Osteoblast (primary cell): ENCODE measurements at regions not wholly inside any gene's neighbourhood (a gene's known extent, or its start where the extent isn't known, plus 50 kb on each side); places are given as distances from the start of the nearest gene placed in this dataset.

Experiments used
- DNase-seq: peaks from one replicate; pipeline ENCODE4 v3.0.0; 2011; ENCODE audit warnings: low spot score, mixed read lengths; ENCODE audit not compliant: insufficient read length; ENCODE audit errors: missing footprints
- H2AFZ ChIP-seq: 2 replicates; pipeline ENCODE4 v1.6.0; 2011; ENCODE audit warnings: mild to moderate bottlenecking, low read length
- H3K27ac ChIP-seq: 2 replicates; pipeline ENCODE4 v1.5.1; 2011; ENCODE audit warnings: mild to moderate bottlenecking, low read depth, low read length, moderate library complexity
- H3K27me3 ChIP-seq: 2 replicates; pipeline ENCODE4 v1.6.0; 2012; ENCODE audit warnings: mild to moderate bottlenecking, control low read depth, inconsistent platforms, low read length, moderate library complexity; ENCODE audit not compliant: insufficient read depth
- H3K36me3 ChIP-seq: 2 replicates; pipeline ENCODE4 v1.5.1; 2011; ENCODE audit warnings: mild to moderate bottlenecking, low read length, control low read depth, moderate library complexity; ENCODE audit not compliant: insufficient read depth
- H3K4me1 ChIP-seq: 2 replicates; pipeline ENCODE4 v1.5.1; 2011; ENCODE audit warnings: mild to moderate bottlenecking, low read length, control low read depth, moderate library complexity; ENCODE audit not compliant: insufficient read depth
- H3K4me2 ChIP-seq: 2 replicates; pipeline ENCODE4 v1.6.0; 2011; ENCODE audit warnings: mild to moderate bottlenecking, low read length; ENCODE audit not compliant: insufficient read depth
- H3K4me3 ChIP-seq: fragments of 200-600 bp; sonication (generic); 3 replicates; pipeline ENCODE4 v1.5.1; 2012; ENCODE audit warnings: mild to moderate bottlenecking, low read length, inconsistent platforms; ENCODE audit not compliant: insufficient read depth
- H3K79me2 ChIP-seq: 2 replicates; pipeline ENCODE4 v1.6.0; 2012; ENCODE audit warnings: mild to moderate bottlenecking, low read length, control low read depth, inconsistent platforms; ENCODE audit not compliant: insufficient read depth
- H3K9me3 ChIP-seq: 2 replicates; pipeline ENCODE4 v1.5.1; 2011; ENCODE audit warnings: low read depth, low read length, control low read depth
- H4K20me1 ChIP-seq: 2 replicates; pipeline ENCODE4 v1.6.0; 2012; ENCODE audit warnings: mild to moderate bottlenecking, low read length, control low read depth; ENCODE audit not compliant: insufficient read depth
- TF ChIP-seq, protein P1 (sequence below): IDR thresholded peaks from 2 replicates; pipeline ENCODE4 v1.5.1; 2011; ENCODE audit warnings: mild to moderate bottlenecking, low read depth, low read length, moderate library complexity; ENCODE audit errors: extremely low read depth

DNA sequence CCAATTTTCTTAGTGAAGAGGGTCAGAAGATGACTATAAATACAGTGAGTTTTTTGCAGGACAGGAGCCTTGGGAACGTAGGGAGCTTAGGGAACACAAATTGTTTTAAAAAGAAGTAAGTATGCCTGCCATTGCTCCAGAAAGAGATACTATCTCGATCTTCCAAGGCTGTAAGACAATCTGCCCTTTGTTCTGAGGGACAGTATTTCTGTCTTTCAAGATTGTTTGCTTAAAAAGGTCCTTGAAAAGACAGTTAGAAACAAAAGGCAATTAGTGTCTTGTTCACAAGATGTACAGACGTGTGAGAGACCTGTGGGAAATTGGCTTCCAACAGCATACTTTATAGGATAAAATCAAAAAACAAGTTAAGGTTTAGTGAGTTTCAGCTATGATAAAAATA, 321.2 kb upstream of the FAR2 start:
- TF ChIP-seq, protein P1, sequence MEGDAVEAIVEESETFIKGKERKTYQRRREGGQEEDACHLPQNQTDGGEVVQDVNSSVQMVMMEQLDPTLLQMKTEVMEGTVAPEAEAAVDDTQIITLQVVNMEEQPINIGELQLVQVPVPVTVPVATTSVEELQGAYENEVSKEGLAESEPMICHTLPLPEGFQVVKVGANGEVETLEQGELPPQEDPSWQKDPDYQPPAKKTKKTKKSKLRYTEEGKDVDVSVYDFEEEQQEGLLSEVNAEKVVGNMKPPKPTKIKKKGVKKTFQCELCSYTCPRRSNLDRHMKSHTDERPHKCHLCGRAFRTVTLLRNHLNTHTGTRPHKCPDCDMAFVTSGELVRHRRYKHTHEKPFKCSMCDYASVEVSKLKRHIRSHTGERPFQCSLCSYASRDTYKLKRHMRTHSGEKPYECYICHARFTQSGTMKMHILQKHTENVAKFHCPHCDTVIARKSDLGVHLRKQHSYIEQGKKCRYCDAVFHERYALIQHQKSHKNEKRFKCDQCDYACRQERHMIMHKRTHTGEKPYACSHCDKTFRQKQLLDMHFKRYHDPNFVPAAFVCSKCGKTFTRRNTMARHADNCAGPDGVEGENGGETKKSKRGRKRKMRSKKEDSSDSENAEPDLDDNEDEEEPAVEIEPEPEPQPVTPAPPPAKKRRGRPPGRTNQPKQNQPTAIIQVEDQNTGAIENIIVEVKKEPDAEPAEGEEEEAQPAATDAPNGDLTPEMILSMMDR = no peak
- no peak overlapping the region for H2AFZ ChIP-seq
- no peak overlapping the region for H3K4me2 ChIP-seq
- H3K36me3 ChIP-seq = no peaks in the 10 kb centered on the region
- no peak overlapping the region for H3K27ac ChIP-seq
- no peak overlapping the region for H3K4me3 ChIP-seq
- no peak for DNase-seq
- H3K9me3 ChIP-seq = no peaks in the 10 kb centered on the region
- no peaks in the 10 kb centered on the region for H3K79me2 ChIP-seq
- H3K4me1 ChIP-seq = no peaks in the 10 kb centered on the region
- H4K20me1 ChIP-seq = no peaks in the 10 kb centered on the region
- H3K27me3 ChIP-seq = no peaks in the 10 kb centered on the region

DNA sequence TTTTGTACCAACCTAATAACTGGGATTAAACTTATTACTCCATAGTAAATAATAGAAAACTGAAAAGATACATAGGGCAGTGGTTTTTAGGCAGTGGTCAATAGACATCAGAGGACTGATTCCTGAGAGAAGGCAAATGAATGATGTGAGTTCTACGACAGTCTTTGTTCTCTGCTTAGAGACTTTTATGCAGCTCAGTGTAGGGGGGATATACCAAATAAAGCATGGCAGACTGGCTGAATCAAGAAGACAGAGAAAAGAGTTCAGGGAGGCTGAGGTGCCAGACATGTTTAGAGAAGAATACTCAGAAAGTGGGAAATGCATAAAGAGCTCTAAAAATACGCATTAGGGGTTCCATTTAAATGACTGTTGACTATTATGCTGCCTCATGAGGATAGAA, 320.8 kb upstream of the FAR2 start:
- no peak for DNase-seq
- TF ChIP-seq, protein P1 = no peak

DNA sequence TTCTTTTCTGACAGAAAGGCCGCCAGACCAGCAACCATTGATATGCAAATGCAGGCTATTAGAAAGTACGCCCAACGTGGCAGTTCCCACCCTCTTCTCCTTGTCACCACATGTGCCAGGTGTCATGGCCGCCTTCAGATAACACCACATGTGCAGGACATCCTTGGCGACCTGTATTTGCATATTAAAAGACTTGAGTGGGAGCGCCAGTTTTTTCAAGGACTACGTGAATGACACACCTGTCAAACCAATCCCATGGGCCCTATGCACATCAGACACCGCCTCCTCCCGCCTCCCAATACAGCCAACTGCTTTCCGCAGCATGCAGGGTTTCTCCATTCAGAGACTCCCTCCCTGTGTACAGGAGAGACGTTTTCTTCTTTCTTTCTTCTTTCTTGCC, 318.6 kb upstream of the FAR2 start:
- no peak overlapping the region for H2AFZ ChIP-seq
- H3K9me3 ChIP-seq = no peaks in the 10 kb centered on the region
- no peak overlapping the region for H3K27ac ChIP-seq
- no peaks in the 10 kb centered on the region for H3K36me3 ChIP-seq
- no peaks in the 10 kb centered on the region for H4K20me1 ChIP-seq
- DNase-seq = no peak
- H3K27me3 ChIP-seq = no peaks in the 10 kb centered on the region
- H3K4me1 ChIP-seq = no peaks in the 10 kb centered on the region
- no peak overlapping the region for H3K4me2 ChIP-seq
- TF ChIP-seq, protein P1 = no peak
- H3K4me3 ChIP-seq = no peak overlapping the region
- no peaks in the 10 kb centered on the region for H3K79me2 ChIP-seq

More for the DNA sequence above, 320.8 kb upstream of the FAR2 start:
- H3K4me2 ChIP-seq = no peak overlapping the region
- H3K4me1 ChIP-seq = no peaks in the 10 kb centered on the region
- H2AFZ ChIP-seq = no peak overlapping the region
- H3K36me3 ChIP-seq = no peaks in the 10 kb centered on the region
- no peaks in the 10 kb centered on the region for H4K20me1 ChIP-seq
- H3K79me2 ChIP-seq = no peaks in the 10 kb centered on the region
- no peaks in the 10 kb centered on the region for H3K27me3 ChIP-seq
- H3K9me3 ChIP-seq = no peaks in the 10 kb centered on the region
- no peak overlapping the region for H3K27ac ChIP-seq
- no peak overlapping the region for H3K4me3 ChIP-seq

DNA sequence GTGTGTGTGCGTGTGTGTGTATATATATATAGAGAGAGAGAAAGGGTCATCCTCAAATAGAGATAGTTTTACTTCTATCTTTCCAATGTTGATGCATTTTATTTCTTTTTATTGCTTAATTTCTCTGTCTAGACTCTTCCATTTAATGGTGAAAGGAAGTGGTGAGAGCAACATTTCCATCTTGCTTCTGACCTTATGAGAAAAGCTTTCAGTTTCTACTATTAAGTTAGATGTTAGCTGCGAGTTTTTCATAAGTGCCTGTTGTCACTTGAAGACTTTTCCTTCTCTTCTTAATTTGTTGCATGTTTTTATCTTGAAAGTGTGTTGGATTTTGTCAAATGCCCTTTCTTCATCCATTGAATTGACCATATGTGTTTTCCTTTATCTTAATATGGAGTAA, 304.4 kb upstream of the FAR2 start:
- Histone ChIP-seq H3K79me2 (no peaks in the 10 kb centered on the region), H3K4me1 (no peaks in the 10 kb centered on the region), H3K36me3 (no peaks in the 10 kb centered on the region), H2AFZ (no peak overlapping the region), H3K4me2 (no peak overlapping the region), H3K9me3 (no peaks in the 10 kb centered on the region), H3K27me3 (no peaks in the 10 kb centered on the region), H3K4me3 (no peak overlapping the region), H3K27ac (no peak overlapping the region), H4K20me1 (no peaks in the 10 kb centered on the region)
- TF ChIP-seq, protein P1 = no peak
- no peak for DNase-seq
